ENCODE measurements at regions not wholly inside any gene's neighbourhood (a gene's known extent, or its start where the extent isn't known, plus 50 kb on each side); places are given as distances from the start of the nearest gene placed in this dataset.

DNA sequence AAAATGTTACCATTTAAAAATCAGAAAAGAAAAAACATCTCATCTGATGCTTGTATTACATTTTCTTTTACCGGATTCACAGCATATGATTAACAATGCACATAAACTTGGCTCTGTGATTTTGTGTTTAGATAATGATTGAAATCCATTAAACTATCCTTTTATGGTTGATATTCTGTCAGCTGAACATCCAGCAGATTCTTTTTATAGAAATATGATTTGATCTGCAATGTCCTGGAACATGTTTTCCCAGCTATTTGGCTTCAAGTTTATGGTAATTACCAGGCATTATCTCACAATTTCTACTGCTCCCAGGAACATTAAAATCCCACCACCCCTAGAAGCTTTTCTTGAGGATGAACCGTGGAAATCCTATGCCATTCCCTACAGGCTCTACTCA is 205.7 kb upstream of the TET2 start:
- Histone ChIP-seq H3K18ac (ENCODE audit: extremely low read depth, low read length) (no peak overlapping the region), H3K14ac (ENCODE audit: insufficient read length) (no peak overlapping the region), H2BK12ac (ENCODE audit: low read depth, low read length) (no peak overlapping the region), H4K20me1 (replicated peaks in 1 of 2; ENCODE audit: control insufficient read depth in 1 of 2, insufficient read depth in 2 of 2, low read length in 2 of 2) (no peaks in the 10 kb centered on the region), H3K27me3 (replicated peaks in 1 of 4; ENCODE audit: control insufficient read depth in 3 of 4, extremely low read depth in 1 of 4, insufficient read depth in 3 of 4, low read length in 3 of 4) (0 out of 7 replicates have a peak, but pooled peaks cover 0 to 2% (median 0%) of the 10 kb centered on the region in 4 experiments), H3K9ac (replicated peaks in 1 of 4; ENCODE audit: extremely low read depth in 1 of 4, low read depth in 3 of 4, low read length in 3 of 4) (no peak overlapping the region), H4K5ac (ENCODE audit: insufficient read length, low read depth, low read length) (no peak overlapping the region), H3K56ac (replicated peaks; ENCODE audit: insufficient read length, low read depth, low read length) (no peak overlapping the region), H3K23me2 (ENCODE audit: low read depth, low read length) (no peaks in the 10 kb centered on the region), H3K4ac (replicated peaks; ENCODE audit: insufficient read length, low read depth, low read length) (no peak overlapping the region), H2AK5ac (ENCODE audit: low read depth, low read length) (no peak overlapping the region), H3K27ac (ENCODE audit: low read depth, low read length) (no peak overlapping the region), H2BK5ac (ENCODE audit: low read depth, low read length) (no peak overlapping the region), H3K9me3 (ENCODE audit: insufficient read depth in 2 of 2, low read depth in 1 of 2, low read length in 1 of 2) (no peaks in the 10 kb centered on the region), H4K91ac (replicated peaks; ENCODE audit: insufficient read length, low read length) (no peak overlapping the region), H3K36me3 (ENCODE audit: control insufficient read depth in 2 of 4, insufficient read depth in 4 of 4, low read length in 3 of 4) (no peaks in the 10 kb centered on the region), H3K23ac (ENCODE audit: insufficient read length) (no peak overlapping the region), H3K4me3 (ENCODE audit: extremely low read depth in 1 of 4, insufficient read depth in 2 of 4, low read depth in 3 of 4, low read length in 4 of 4) (no peak overlapping the region), H3K79me1 (ENCODE audit: low read depth, low read length) (no peaks in the 10 kb centered on the region), H3K79me2 (ENCODE audit: control insufficient read depth in 1 of 2, insufficient read depth in 2 of 2, low read length in 2 of 2) (no peaks in the 10 kb centered on the region), H3K4me2 (ENCODE audit: insufficient read depth in 1 of 2, low read depth in 2 of 2, low read length in 2 of 2) (no peak overlapping the region), H2AFZ (ENCODE audit: low read length) (no peak overlapping the region), H2BK20ac (ENCODE audit: low read length) (no peak overlapping the region), H3K4me1 (replicated peaks in 1 of 4; ENCODE audit: control insufficient read depth in 3 of 4, insufficient read depth in 4 of 4, low read length in 3 of 4) (no peaks in the 10 kb centered on the region), H2BK15ac (ENCODE audit: low read length) (no peak overlapping the region), H4K8ac (ENCODE audit: extremely low read depth, insufficient read depth, low read length) (no peak overlapping the region), H2BK120ac (replicated peaks; ENCODE audit: low read depth, low read length) (no peak overlapping the region)
- POLR2A ChIA-PET (ENCODE audit: partially characterized antibody): no interaction called here
- no peak for FAIRE-seq
- 95% methylated on average over 2 of the region's 2 CpGs; no CpG with 5 or more reads in 1 of the 2 experiments for WGBS, 2 experiments (ENCODE audit: extremely low coverage in 1 of 2, insufficient coverage in 1 of 2, insufficient read length in 1 of 2, insufficient replicate concordance in 2 of 2, low coverage in 1 of 2, low lambda C conversion rate in 2 of 2, missing lambda C conversion rate in 1 of 2)
- no peak for DNase-seq (ENCODE audit: low read depth in 1 of 2, low spot score in 2 of 2)
- CTCF ChIA-PET (ENCODE audit: partially characterized antibody): no interaction called here
- TF ChIP-seq YY1 (IDR thresholded peaks at IDR 0.05; ENCODE audit: low read depth, low read length) (no peak), MAX (IDR thresholded peaks at IDR 0.05) (no peak), FOSL1 (IDR thresholded peaks at IDR 0.05; ENCODE audit: insufficient read depth, low read depth, low read length) (no peak), KDM4A (IDR thresholded peaks at IDR 0.05; ENCODE audit: low read depth, low read length, severe bottlenecking) (no peak), ASH2L (IDR thresholded peaks at IDR 0.05; ENCODE audit: low read length) (no peak), SIRT6 (IDR thresholded peaks at IDR 0.05; ENCODE audit: low read length) (no peak), ZNF274 (IDR thresholded peaks at IDR 0.05; ENCODE audit: borderline replicate concordance, extremely low read depth, low read length) (no peak), SP2 (IDR thresholded peaks at IDR 0.05; ENCODE audit: low read length) (no peak)
- TF ChIP-seq, protein P1, sequence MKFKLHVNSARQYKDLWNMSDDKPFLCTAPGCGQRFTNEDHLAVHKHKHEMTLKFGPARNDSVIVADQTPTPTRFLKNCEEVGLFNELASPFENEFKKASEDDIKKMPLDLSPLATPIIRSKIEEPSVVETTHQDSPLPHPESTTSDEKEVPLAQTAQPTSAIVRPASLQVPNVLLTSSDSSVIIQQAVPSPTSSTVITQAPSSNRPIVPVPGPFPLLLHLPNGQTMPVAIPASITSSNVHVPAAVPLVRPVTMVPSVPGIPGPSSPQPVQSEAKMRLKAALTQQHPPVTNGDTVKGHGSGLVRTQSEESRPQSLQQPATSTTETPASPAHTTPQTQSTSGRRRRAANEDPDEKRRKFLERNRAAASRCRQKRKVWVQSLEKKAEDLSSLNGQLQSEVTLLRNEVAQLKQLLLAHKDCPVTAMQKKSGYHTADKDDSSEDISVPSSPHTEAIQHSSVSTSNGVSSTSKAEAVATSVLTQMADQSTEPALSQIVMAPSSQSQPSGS (IDR thresholded peaks at IDR 0.05; ENCODE audit: low read length): no peak

All from H1 (cell line).